ENCODE measurements at regions not wholly inside any gene's neighbourhood (a gene's known extent, or its start where the extent isn't known, plus 50 kb on each side); places are given as distances from the start of the nearest gene placed in this dataset.

GRCh38 chr15:81865850-81866537 is 179.8 kb downstream of the MEX3B start:
- no peaks in the 10 kb centered on the region for H4K20me1 ChIP-seq (replicated peaks; ENCODE audit: control insufficient read depth, extremely low read depth, insufficient read depth, low read length)
- H3K4me1 ChIP-seq (ENCODE audit: control insufficient read depth, extremely low read depth, insufficient read depth, low read length), result no peaks in the 10 kb centered on the region
- ChIA-PET POLR2A (no interaction called here), CTCF (no interaction called here)
- H3K9ac ChIP-seq (replicated peaks; ENCODE audit: extremely low read depth, insufficient read depth, low read length), result no peak overlapping the region
- TF ChIP-seq MYC (IDR thresholded peaks at IDR 0.05; ENCODE audit: low read depth, low read length), result no peak
- no peak for TF ChIP-seq JUN (IDR thresholded peaks at IDR 0.05; ENCODE audit: borderline replicate concordance, insufficient read depth, insufficient read length, low read depth)
- no peak for TF ChIP-seq POLR2A (IDR thresholded peaks at IDR 0.05; ENCODE audit: low read depth, low read length)
- TF ChIP-seq FOS (IDR thresholded peaks at IDR 0.05; ENCODE audit: borderline replicate concordance, insufficient read depth, low read length), result no peak
- no peak for TF ChIP-seq POLR2AphosphoS5 (IDR thresholded peaks at IDR 0.05; ENCODE audit: insufficient read depth, low read depth, low read length)
- TF ChIP-seq CTCF (IDR thresholded peaks at IDR 0.05; ENCODE audit: extremely low read depth in 1 of 2, insufficient read depth in 1 of 2, low read depth in 1 of 2, low read length in 2 of 2), result no peak
- no peak for TF ChIP-seq GATA2 (IDR thresholded peaks at IDR 0.05; ENCODE audit: insufficient read depth, insufficient read length, low read depth, low read length)
- no peak for TF ChIP-seq EZH2 (IDR thresholded peaks at IDR 0.05; ENCODE audit: borderline replicate concordance, low read depth, low read length, severe bottlenecking)
- no peak for TF ChIP-seq MAX (IDR thresholded peaks at IDR 0.05; ENCODE audit: insufficient read depth, insufficient read length)
- no peaks in the 10 kb centered on the region for H3K36me3 ChIP-seq (ENCODE audit: control insufficient read depth in 2 of 2, extremely low read depth in 1 of 2, insufficient read depth in 2 of 2, low read length in 2 of 2)
- H2AFZ ChIP-seq (ENCODE audit: low read depth, low read length), result no peak overlapping the region
- no peak overlapping the region for H3K4me3 ChIP-seq (replicated peaks in 1 of 3; ENCODE audit: insufficient read depth in 1 of 3, low read depth in 1 of 3, low read length in 3 of 3)
- no peak overlapping the region for H3K4me2 ChIP-seq (ENCODE audit: insufficient read depth, low read length)
- BruUV-seq (replicated peaks), result no TSS peak
- FAIRE-seq (no peak), DNase-seq (ENCODE audit: low read depth, low spot score) (no peak)
- no peaks in the 10 kb centered on the region for H3K9me1 ChIP-seq (replicated peaks; ENCODE audit: control insufficient read depth, extremely low read depth, insufficient read depth, low read length)
- dilution Hi-C loops (cut with MboI; ENCODE audit: extremely low pct_ligation_motif_present, low sequenced_read_pairs), result no loop called here
- H3K27ac ChIP-seq (ENCODE audit: insufficient read depth, low read depth, low read length), result no peak overlapping the region
- intact Hi-C loops (cut with micrococcal nuclease), result no loop called here
- H3K79me2 ChIP-seq (ENCODE audit: control insufficient read depth, insufficient read depth, low read length), result no peaks in the 10 kb centered on the region
- no peaks in the 10 kb centered on the region for H3K9me3 ChIP-seq (replicated peaks; ENCODE audit: control insufficient read depth, insufficient read depth, low read length)
- no peaks in the 10 kb centered on the region for H3K27me3 ChIP-seq (ENCODE audit: control insufficient read depth in 2 of 2, insufficient read depth in 2 of 2, low read length in 2 of 2)
